Left ventricle myocardium inferior (tissue), 1 donor: ENCODE measurements at regions not wholly inside any gene's neighbourhood (a gene's known extent, or its start where the extent isn't known, plus 50 kb on each side); places are given as distances from the start of the nearest gene placed in this dataset.
"Not testable (repeated sequence)": the region's sequence is repeated elsewhere in the genome, so short reads cannot be mapped to it uniquely, and the experiment has no call there.

Experiments
- DNase-seq: peaks from one replicate; pipeline ENCODE4 v3.0.0-alpha.2; 2020
- H3K27ac ChIP-seq: fragments of 200-600 bp; replicated peaks from 2 replicates; pipeline ENCODE4 v1.8.0; 2021
- H3K27me3 ChIP-seq: fragments of 200-600 bp; 2 replicates; pipeline ENCODE4 v1.8.0; 2021; ENCODE audit warnings: low read depth
- H3K36me3 ChIP-seq: fragments of 200-600 bp; 2 replicates; pipeline ENCODE4 v1.8.0; 2021
- H3K4me1 ChIP-seq: fragments of 200-600 bp; 2 replicates; pipeline ENCODE4 v1.8.0; 2021
- H3K4me3 ChIP-seq: fragments of 200-600 bp; 2 replicates; pipeline ENCODE4 v1.8.0; 2021; ENCODE audit warnings: mild to moderate bottlenecking, moderate library complexity
- H3K9me3 ChIP-seq: fragments of 200-600 bp; replicated peaks from 2 replicates; pipeline ENCODE4 v1.8.0; 2021
- intact Hi-C: fragments of 100-400 bp; cut with micrococcal nuclease; formaldehyde crosslinking; loops from one replicate; pipeline ENCODE4 v1.11.0; 2022
- TF ChIP-seq, protein P1 (sequence below): fragments of 200-600 bp; IDR thresholded peaks from 2 replicates; pipeline ENCODE4 v1.8.0; 2021; ENCODE audit warnings: antibody characterized with exemption, mild to moderate bottlenecking, borderline replicate concordance
- donor health status: DM: no; HTN: yes; CAD: no; lungs with severe emphysema.

DNA sequence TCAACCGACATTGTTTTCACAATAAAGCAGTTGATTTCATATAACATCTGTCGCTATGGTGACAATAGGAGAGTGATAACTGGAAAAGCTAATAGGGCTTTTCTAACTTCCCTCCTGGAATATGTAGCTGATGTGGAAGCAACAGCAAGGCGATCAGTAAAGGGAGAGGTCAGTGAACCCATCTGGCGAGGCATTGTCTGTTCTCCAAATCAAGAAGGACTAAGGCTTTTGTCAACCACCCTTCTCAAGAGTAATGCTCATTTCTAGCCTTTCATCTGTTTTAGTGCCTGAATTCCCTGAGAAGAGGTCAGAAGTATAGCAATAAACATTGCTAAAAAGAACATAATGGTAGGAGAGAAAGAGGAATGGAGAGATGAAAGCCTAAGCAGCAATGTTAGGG lies 201.3 kb downstream of the AKAP7 start:
- Histone ChIP-seq H3K9me3 (no peaks in the 10 kb centered on the region), H3K27me3 (no peaks in the 10 kb centered on the region), H3K36me3 (no peaks in the 10 kb centered on the region), H3K4me3 (no peak overlapping the region), H3K4me1 (no peaks in the 10 kb centered on the region), H3K27ac (no peak overlapping the region)
- TF ChIP-seq, protein P1, sequence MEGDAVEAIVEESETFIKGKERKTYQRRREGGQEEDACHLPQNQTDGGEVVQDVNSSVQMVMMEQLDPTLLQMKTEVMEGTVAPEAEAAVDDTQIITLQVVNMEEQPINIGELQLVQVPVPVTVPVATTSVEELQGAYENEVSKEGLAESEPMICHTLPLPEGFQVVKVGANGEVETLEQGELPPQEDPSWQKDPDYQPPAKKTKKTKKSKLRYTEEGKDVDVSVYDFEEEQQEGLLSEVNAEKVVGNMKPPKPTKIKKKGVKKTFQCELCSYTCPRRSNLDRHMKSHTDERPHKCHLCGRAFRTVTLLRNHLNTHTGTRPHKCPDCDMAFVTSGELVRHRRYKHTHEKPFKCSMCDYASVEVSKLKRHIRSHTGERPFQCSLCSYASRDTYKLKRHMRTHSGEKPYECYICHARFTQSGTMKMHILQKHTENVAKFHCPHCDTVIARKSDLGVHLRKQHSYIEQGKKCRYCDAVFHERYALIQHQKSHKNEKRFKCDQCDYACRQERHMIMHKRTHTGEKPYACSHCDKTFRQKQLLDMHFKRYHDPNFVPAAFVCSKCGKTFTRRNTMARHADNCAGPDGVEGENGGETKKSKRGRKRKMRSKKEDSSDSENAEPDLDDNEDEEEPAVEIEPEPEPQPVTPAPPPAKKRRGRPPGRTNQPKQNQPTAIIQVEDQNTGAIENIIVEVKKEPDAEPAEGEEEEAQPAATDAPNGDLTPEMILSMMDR: no peak
- intact Hi-C loops: no loop called here
- DNase-seq: no peak

- H3K9me3 ChIP-seq, H3K27ac ChIP-seq, H3K27me3 ChIP-seq, H3K4me1 ChIP-seq, DNase-seq, H3K4me3 ChIP-seq, H3K36me3 ChIP-seq, intact Hi-C loops: not testable (repeated sequence)
Measured at GRCh38 chr6:131346896-131347295, 211.6 kb downstream of the AKAP7 start.

DNA sequence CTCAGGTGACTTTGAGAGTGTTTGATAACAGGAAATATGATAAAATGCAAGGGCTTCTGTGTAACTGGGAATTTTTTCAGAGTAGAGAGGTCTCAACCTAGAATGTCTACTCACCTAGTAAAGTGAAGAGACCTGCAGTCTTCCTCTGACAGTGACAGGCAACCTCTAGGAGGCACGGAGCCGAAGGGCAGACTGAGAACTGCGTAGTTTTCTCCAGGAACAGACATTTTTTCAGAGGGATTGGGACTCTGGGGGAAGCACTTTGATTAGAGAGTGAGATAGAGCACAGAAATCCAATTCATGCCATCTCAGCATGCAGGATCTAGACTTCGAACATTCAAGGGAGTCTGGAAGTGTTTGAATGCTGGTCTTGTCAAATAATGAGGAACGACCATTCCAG lies 213.3 kb downstream of the AKAP7 start:
- no peak for DNase-seq
- Histone ChIP-seq H3K9me3 (no peaks in the 10 kb centered on the region), H3K4me1 (no peaks in the 10 kb centered on the region), H3K4me3 (no peak overlapping the region), H3K36me3 (no peaks in the 10 kb centered on the region), H3K27ac (no peak overlapping the region), H3K27me3 (no peaks in the 10 kb centered on the region)
- intact Hi-C loops: no loop called here
- TF ChIP-seq, protein P1: no peak

DNA sequence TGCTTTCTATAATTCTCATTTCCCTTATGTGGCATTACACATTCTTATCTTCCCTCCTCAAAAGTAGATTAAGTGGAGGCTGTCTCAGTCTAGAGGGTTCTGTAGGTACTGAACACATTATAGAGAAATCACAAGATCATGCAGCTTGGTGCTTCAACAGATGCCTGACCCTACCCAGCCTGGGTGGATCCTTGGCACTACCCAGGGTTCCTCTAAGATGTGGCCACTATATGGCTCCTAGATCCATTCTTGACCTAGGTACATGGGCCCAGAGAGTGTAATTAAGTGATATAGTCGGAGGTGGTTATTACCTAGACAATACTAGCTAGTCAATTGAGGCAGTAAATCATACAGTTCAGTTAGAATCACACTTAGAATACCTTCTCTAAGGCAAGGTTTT lies 213.9 kb downstream of the AKAP7 start:
- no peaks in the 10 kb centered on the region for H3K27me3 ChIP-seq
- H3K4me3 ChIP-seq: no peak overlapping the region
- intact Hi-C loops: no loop called here
- no peaks in the 10 kb centered on the region for H3K36me3 ChIP-seq
- no peak for DNase-seq
- TF ChIP-seq, protein P1: no peak
- H3K9me3 ChIP-seq: no peaks in the 10 kb centered on the region
- H3K4me1 ChIP-seq: no peaks in the 10 kb centered on the region
- no peak overlapping the region for H3K27ac ChIP-seq

DNA sequence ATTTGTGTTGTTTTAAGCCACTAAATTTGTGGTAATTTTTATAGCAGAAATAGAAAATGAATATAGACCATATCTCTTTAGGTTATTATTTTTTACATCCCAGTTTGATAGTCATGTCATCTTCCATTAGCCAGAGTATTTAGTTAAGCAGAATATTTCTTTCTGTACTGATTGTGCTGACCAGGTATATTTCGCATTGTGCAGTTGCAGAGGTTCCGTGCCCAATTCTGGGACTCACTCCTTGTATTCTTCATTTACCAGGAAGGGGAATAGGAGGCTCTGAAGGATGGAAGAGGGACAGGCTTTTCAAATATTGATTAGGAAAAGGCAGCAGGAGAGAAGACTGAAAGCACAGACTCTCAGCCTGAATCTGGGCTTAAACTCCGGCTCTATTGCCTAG lies 217.8 kb downstream of the AKAP7 start:
- DNase-seq: no peak
- Histone ChIP-seq H3K4me1 (no peaks in the 10 kb centered on the region), H3K27ac (no peak overlapping the region), H3K36me3 (no peaks in the 10 kb centered on the region), H3K27me3 (no peaks in the 10 kb centered on the region), H3K4me3 (no peak overlapping the region), H3K9me3 (no peaks in the 10 kb centered on the region)
- intact Hi-C loops: no loop called here
- TF ChIP-seq, protein P1: no peak

DNA sequence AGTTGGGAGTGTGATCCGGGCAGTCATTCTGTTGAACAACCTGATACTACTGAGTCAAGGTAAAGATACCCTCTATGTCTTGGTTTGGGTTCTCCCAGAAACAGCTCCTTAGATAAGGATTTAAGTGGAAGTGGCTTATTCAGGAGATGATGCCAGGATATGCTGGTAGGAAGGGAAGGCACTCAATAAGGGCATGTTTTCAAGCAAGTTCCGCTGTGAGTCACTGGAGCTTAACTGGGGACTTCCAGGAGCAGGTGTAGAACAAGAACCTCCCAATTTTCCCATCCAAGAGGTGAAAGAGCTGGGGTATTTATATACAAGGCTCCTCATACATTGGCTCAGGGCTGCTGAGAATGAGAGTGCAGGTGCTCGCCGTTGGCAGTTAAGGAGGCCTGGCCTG lies 218.6 kb downstream of the AKAP7 start:
- H3K9me3 ChIP-seq: no peaks in the 10 kb centered on the region
- intact Hi-C loops: no loop called here
- H3K27ac ChIP-seq: no peak overlapping the region
- no peaks in the 10 kb centered on the region for H3K4me1 ChIP-seq
- TF ChIP-seq, protein P1: no peak
- no peaks in the 10 kb centered on the region for H3K36me3 ChIP-seq
- H3K4me3 ChIP-seq: no peak overlapping the region
- DNase-seq: no peak
- no peaks in the 10 kb centered on the region for H3K27me3 ChIP-seq
